BE2C (cell line): ENCODE measurements at regions not wholly inside any gene's neighbourhood (a gene's known extent, or its start where the extent isn't known, plus 50 kb on each side); places are given as distances from the start of the nearest gene placed in this dataset.

Experiments used
- DNase-seq: peaks from one replicate; pipeline ENCODE4 v3.0.0-alpha.2; 2020
- H3K27me3 ChIP-seq: fragments of 250-450 bp; sonication (Bioruptor Pico); 2 replicates; pipeline ENCODE4 v1.5.1; 2020; ENCODE audit warnings: mild to moderate bottlenecking
- H3K36me3 ChIP-seq: fragments of 250-450 bp; sonication (Bioruptor Pico); 2 replicates; pipeline ENCODE4 v1.5.1; 2020; ENCODE audit warnings: mild to moderate bottlenecking
- H3K4me1 ChIP-seq: fragments of 250-450 bp; sonication (Bioruptor Pico); 2 replicates; pipeline ENCODE4 v1.5.1; 2020
- H3K4me3 ChIP-seq: 2 replicates; pipeline ENCODE4 v1.5.1; 2011; ENCODE audit warnings: low read depth, low read length
- H3K9me3 ChIP-seq: fragments of 250-450 bp; sonication (Bioruptor Pico); 2 replicates; pipeline ENCODE4 v1.5.1; 2020
- TF ChIP-seq, protein P1 (sequence below): IDR thresholded peaks from 2 replicates; pipeline ENCODE4 v1.5.1; 2012; ENCODE audit warnings: mild to moderate bottlenecking, low read depth, low read length

DNA sequence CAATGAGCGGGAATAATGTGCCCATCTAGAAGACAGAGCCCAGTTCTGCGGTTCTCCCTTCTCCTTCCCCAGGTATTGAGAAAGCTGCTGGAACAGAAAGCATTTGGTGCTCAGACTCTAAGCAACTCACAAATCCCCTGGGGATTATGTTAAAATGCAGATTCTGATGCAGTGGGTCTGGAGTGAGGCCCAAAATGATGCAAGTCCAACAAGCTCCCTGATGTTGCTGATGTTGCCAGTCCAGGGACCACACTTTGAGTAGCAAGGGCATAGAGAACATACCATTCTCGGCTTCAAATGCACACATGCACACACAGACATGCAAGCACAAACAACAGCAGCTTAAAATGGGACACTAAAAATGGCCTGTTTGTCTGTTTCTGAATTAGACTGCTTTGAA, 274.8 kb upstream of the NCKAP5 start:
- Histone ChIP-seq H3K4me3 (no peak overlapping the region), H3K36me3 (no peaks in the 10 kb centered on the region), H3K27me3 (no peaks in the 10 kb centered on the region), H3K4me1 (no peaks in the 10 kb centered on the region), H3K9me3 (no peaks in the 10 kb centered on the region)
- no peak for DNase-seq
- TF ChIP-seq, protein P1, sequence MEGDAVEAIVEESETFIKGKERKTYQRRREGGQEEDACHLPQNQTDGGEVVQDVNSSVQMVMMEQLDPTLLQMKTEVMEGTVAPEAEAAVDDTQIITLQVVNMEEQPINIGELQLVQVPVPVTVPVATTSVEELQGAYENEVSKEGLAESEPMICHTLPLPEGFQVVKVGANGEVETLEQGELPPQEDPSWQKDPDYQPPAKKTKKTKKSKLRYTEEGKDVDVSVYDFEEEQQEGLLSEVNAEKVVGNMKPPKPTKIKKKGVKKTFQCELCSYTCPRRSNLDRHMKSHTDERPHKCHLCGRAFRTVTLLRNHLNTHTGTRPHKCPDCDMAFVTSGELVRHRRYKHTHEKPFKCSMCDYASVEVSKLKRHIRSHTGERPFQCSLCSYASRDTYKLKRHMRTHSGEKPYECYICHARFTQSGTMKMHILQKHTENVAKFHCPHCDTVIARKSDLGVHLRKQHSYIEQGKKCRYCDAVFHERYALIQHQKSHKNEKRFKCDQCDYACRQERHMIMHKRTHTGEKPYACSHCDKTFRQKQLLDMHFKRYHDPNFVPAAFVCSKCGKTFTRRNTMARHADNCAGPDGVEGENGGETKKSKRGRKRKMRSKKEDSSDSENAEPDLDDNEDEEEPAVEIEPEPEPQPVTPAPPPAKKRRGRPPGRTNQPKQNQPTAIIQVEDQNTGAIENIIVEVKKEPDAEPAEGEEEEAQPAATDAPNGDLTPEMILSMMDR: no peak

DNA sequence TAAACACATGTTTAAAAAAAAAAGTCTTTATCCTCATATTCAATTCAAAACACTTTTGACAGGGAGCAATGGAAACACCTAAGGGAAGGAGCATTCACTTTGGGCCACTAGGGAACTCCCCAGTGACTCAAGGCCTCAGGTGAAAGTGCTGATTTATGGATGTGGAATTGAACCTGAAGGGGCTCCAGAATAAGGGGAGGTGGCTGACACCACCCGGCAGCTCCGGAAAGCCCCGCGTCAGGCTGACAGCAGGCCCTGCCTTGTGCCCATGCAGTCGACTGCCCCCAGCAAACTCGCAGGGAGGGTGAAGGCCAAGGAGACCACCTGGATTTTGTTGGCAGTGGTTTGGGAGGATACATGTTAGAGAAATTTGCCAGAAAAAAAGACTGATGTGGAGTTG, 275.3 kb upstream of the NCKAP5 start:
- Histone ChIP-seq H3K9me3 (no peaks in the 10 kb centered on the region), H3K4me3 (no peak overlapping the region), H3K36me3 (no peaks in the 10 kb centered on the region), H3K4me1 (no peaks in the 10 kb centered on the region), H3K27me3 (no peaks in the 10 kb centered on the region)
- TF ChIP-seq, protein P1: no peak
- DNase-seq: no peak

DNA sequence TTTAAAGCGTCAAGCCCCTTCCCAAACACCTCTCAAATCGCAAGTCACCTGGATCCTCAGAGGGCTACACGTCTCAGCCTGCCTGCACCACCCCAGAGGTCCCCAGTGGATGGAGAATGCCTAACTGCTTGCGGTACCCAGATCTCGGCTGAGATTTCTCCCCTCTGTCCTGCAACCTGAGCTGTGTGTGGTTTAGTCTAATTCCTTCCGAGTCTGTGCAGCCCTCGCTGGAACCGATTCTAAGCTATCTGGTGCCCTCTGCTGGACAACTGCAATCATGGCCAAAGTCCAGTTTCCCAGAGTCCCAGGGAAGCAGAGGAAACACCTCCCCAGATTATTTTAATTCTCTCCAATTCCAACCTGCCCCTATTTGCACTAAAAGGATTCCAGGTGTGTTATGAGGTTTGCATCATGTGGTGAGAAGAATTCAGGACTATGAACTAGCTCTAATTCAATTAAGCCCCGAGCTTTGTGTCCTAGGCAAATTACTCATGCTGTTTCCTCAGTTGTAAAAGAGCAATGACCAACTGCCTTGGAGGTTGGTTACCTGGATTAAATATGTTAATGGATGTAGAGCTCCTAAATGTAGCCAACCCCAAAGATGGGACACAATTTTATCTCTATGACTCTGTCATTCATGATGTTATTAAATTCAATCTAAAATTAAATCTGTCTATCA, 276.1 kb upstream of the NCKAP5 start:
- no peaks in the 10 kb centered on the region for H3K27me3 ChIP-seq
- TF ChIP-seq, protein P1: peak; percentile 76

DNA sequence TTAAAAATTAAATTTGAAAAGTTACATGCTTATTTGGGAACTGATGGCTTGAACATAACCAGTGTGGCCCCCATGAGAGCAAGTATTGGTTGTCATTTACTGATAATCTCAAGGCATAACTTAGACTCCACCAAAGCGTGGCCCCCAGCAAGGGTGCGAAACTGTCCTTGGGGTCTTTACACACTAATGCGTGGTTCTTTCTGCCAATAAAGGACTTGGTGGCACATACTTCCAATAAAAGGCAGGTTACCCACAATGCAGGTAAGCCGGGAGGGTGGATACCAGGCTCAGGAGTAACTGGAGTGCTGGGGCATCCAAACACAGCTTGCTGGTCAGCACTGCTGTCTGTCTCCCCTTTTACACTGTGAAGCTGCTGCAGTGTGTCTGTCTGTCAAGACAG, 278.2 kb upstream of the NCKAP5 start:
- no peak for DNase-seq
- no peaks in the 10 kb centered on the region for H3K9me3 ChIP-seq
- TF ChIP-seq, protein P1: no peak
- H3K4me3 ChIP-seq: no peak overlapping the region
- no peaks in the 10 kb centered on the region for H3K36me3 ChIP-seq
- no peaks in the 10 kb centered on the region for H3K4me1 ChIP-seq
- H3K27me3 ChIP-seq: no peaks in the 10 kb centered on the region

More for the DNA sequence above, 276.1 kb upstream of the NCKAP5 start:
- DNase-seq: peak; percentile 50
- Histone ChIP-seq H3K9me3 (no peaks in the 10 kb centered on the region), H3K36me3 (no peaks in the 10 kb centered on the region), H3K4me3 (no peak overlapping the region), H3K4me1 (no peaks in the 10 kb centered on the region)

DNA sequence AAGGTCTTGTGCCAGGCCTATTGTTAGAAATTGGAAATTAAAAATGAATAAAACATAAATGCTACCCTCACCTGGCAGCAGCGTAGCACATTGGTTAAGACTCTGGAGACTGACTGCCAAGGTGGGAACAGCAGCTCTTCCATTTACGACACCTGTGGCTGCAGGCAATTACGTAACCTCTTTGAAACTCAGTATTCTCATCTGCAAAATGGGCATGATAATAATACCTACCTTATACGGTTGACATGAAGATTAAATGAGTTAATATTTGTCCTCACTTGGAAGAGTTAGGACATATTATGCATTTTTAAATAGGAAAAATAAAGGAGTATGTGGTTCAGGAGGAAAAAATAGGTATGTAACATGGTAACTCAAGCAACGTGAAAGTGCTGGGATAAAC, 279.3 kb upstream of the NCKAP5 start:
- no peaks in the 10 kb centered on the region for H3K4me1 ChIP-seq
- no peaks in the 10 kb centered on the region for H3K36me3 ChIP-seq
- DNase-seq: no peak
- no peak overlapping the region for H3K4me3 ChIP-seq
- TF ChIP-seq, protein P1: no peak
- H3K27me3 ChIP-seq: no peaks in the 10 kb centered on the region
- no peaks in the 10 kb centered on the region for H3K9me3 ChIP-seq

DNA sequence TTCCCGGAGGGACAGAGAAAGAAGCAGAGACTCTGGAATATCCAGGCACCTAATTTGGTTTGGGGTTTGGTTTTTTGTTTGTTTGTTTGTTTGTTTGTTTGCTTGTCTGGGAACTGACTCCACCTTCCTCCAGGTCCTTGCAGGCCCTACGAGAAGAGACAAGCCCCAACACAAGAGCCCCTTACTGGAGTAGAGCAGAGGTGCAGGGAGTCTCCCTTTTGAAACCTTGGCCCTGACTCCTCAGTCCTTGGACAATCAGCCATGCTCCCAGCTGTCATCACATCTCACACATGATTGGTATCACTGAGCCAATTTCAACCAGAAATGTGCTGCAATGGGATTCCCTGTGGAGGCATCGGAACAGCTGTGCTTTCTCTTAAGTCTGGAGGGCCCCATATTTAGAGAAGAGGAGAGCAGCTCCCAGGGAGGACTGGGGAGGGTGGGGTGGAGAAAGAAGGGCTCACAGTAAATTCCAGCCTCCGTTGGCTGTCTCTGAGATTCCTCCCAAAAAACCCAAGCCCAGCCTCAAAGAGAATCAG, 279.9 kb upstream of the NCKAP5 start:
- no peak overlapping the region for H3K4me3 ChIP-seq
- H3K27me3 ChIP-seq: no peaks in the 10 kb centered on the region
- no peaks in the 10 kb centered on the region for H3K4me1 ChIP-seq
- no peaks in the 10 kb centered on the region for H3K9me3 ChIP-seq
- DNase-seq: no peak
- H3K36me3 ChIP-seq: no peaks in the 10 kb centered on the region
- TF ChIP-seq, protein P1: no peak
